K562 (cell line): ENCODE measurements at regions not wholly inside any gene's neighbourhood (a gene's known extent, or its start where the extent isn't known, plus 50 kb on each side); places are given as distances from the start of the nearest gene placed in this dataset.

ENCODE experiments used
- ATAC-seq: fragments of 200-7000 bp; cut with Tn5 transposase; 3 replicates; pipeline ENCODE4 v1.9.1; 2020; ENCODE audit warnings: moderate library complexity
- BruUV-seq: library from RNA; stranded (reverse); fragments of 400-500 nt; replicated peaks from 2 replicates; lab custom pipeline; 2021; lab: Mats Ljungman, UMichigan
- CTCF ChIA-PET: fragments of 300-600 bp; formaldehyde crosslinking; extraction: SDS; loops from one replicate; lab custom pipeline; 2021; ENCODE audit warnings: low intra/inter-chr PET ratio; lab: Yijun Ruan, JAX
- POLR2A ChIA-PET: fragments of 300-600, 350-650 bp; sonication (Branson Sonifier 250); formaldehyde crosslinking; extraction: SDS; loops from one replicate; lab custom pipeline; 2021; ENCODE audit warnings: antibody characterized with exemption, inconsistent platforms; lab: Yijun Ruan, JAX
- DNase-seq, 4 experiments: peaks; one replicate each; pipeline versions ENCODE4 v3.0.0 to v3.0.0-alpha.2; 2011 to 2018; ENCODE audit warnings: low spot score in 3 of 4, mixed read lengths in 3 of 4; ENCODE audit errors: extremely low read depth in 1 of 4
- FAIRE-seq: peaks from 2 replicates; lab custom pipeline; 2011; peaks lifted over from hg19 to GRCh38; lab: Jason Lieb, UNC
- H2AFZ ChIP-seq: 2 replicates; pipeline ENCODE4 v1.6.0; 2011; ENCODE audit warnings: low read depth, low read length, control low read depth, inconsistent platforms
- H3K27ac ChIP-seq: fragments of 200-600 bp; 3 replicates; pipeline ENCODE4 v1.8.0; 2011; ENCODE audit warnings: low read depth, mild to moderate bottlenecking, control low read depth, inconsistent platforms, low read length, moderate library complexity, mixed read lengths; ENCODE audit errors: extremely low read depth
- H3K27me3 ChIP-seq, 2 experiments: fragments of 300-600 bp in 1 of 2; 2 replicates in 1 of 2; 3 replicates in 1 of 2; pipeline versions ENCODE4 v1.6.0 to v1.8.0; 2011; ENCODE audit warnings: inconsistent platforms in 2 of 2, low read length in 2 of 2, mild to moderate bottlenecking in 1 of 2, mixed read lengths in 1 of 2, moderate library complexity in 1 of 2; ENCODE audit not compliant: control insufficient read depth in 2 of 2, insufficient read depth in 2 of 2
- H3K36me3 ChIP-seq: fragments of 300-600 bp; 3 replicates; pipeline ENCODE4 v1.8.0; 2011; ENCODE audit warnings: mild to moderate bottlenecking, low read length, inconsistent platforms; ENCODE audit not compliant: control insufficient read depth, insufficient read depth
- H3K4me1 ChIP-seq, 2 experiments: fragments of 200-600 bp in 1 of 2; replicated peaks in 1 of 2; 2 replicates in 1 of 2; 3 replicates in 1 of 2; pipeline versions ENCODE4 v1.5.1 to v1.8.0; 2011; ENCODE audit warnings: inconsistent platforms in 2 of 2, low read length in 2 of 2, mild to moderate bottlenecking in 1 of 2, mixed read lengths in 1 of 2, moderate library complexity in 1 of 2; ENCODE audit not compliant: control insufficient read depth in 2 of 2, insufficient read depth in 2 of 2
- H3K4me2 ChIP-seq: 2 replicates; pipeline ENCODE4 v1.6.1; 2011; ENCODE audit warnings: low read length, control low read depth, inconsistent platforms, mixed read lengths; ENCODE audit not compliant: insufficient read depth
- H3K4me3 ChIP-seq: fragments of 200-600 bp; sonication (generic), shearing (Covaris generic); 2 replicates; pipeline ENCODE4 v1.5.1; 2016; ENCODE audit warnings: control low read depth, inconsistent platforms
- H3K79me2 ChIP-seq: fragments of 200-600 bp; 3 replicates; pipeline ENCODE4 v1.8.0; 2011; ENCODE audit warnings: low read length, inconsistent platforms; ENCODE audit not compliant: control insufficient read depth, insufficient read depth
- H3K9ac ChIP-seq, 2 experiments: 2 replicates each; pipeline versions ENCODE4 v1.6.0 to v1.6.1; 2011; ENCODE audit warnings: low read depth in 2 of 2, low read length in 2 of 2, control low read depth in 1 of 2, inconsistent platforms in 1 of 2, mild to moderate bottlenecking in 1 of 2, mixed read lengths in 1 of 2; ENCODE audit not compliant: insufficient read depth in 1 of 2
- H3K9me1 ChIP-seq: one replicate; pipeline ENCODE4 v1.6.0; 2011; ENCODE audit warnings: inconsistent platforms, mild to moderate bottlenecking, low read length, moderate library complexity; ENCODE audit not compliant: control insufficient read depth, insufficient read depth
- H3K9me3 ChIP-seq: replicated peaks from 2 replicates; pipeline ENCODE4 v1.5.1; 2011; ENCODE audit warnings: low read depth, low read length, inconsistent platforms; ENCODE audit not compliant: control insufficient read depth, insufficient read depth
- H4K20me1 ChIP-seq: replicated peaks from 2 replicates; pipeline ENCODE4 v1.6.1; 2011; ENCODE audit warnings: low read length, inconsistent platforms, mixed read lengths; ENCODE audit not compliant: control insufficient read depth, insufficient read depth
- ARNT ChIP-seq, 2 experiments: fragments of 450-650 bp; IDR thresholded peaks; 2 replicates each; pipeline ENCODE4 v1.6.1; 2016; ENCODE audit warnings: mild to moderate bottlenecking in 1 of 2
- CUX1 ChIP-seq: fragments of 200-800 bp; sonication (Bioruptor generic); IDR thresholded peaks from 2 replicates; pipeline ENCODE4 v1.6.1; 2016; ENCODE audit warnings: missing genetic modification characterization, missing compliant biosample characterization
- HCFC1 ChIP-seq: IDR thresholded peaks from 2 replicates; pipeline ENCODE4 v1.6.1; 2012; ENCODE audit warnings: low read depth, low read length, improper control_type of control experiment
- KDM5B ChIP-seq: fragments of 200-600 bp; sonication (generic); IDR thresholded peaks from 2 replicates; pipeline ENCODE4 v1.6.1; 2012; ENCODE audit warnings: low read depth, mild to moderate bottlenecking, moderate library complexity, low read length, control low read depth, inconsistent platforms; ENCODE audit not compliant: insufficient replicate concordance
- NELFE ChIP-seq: IDR thresholded peaks from 2 replicates; pipeline ENCODE4 v1.6.1; 2011; ENCODE audit warnings: mild to moderate bottlenecking; ENCODE audit not compliant: insufficient read depth, insufficient read length
- SUPT5H ChIP-seq: fragments of 450-650 bp; IDR thresholded peaks from 2 replicates; pipeline ENCODE4 v1.6.1; 2016
- USF2 ChIP-seq: sonication (generic); formaldehyde crosslinking; IDR thresholded peaks from 2 replicates; pipeline ENCODE4 v1.5.0; 2020; ENCODE audit warnings: missing genetic modification reagents
- ZNF766 ChIP-seq: fragments of 200-800 bp; sonication (Bioruptor generic); conservative IDR thresholded peaks from 2 replicates; pipeline ENCODE4 v1.6.1; 2016; ENCODE audit warnings: missing genetic modification characterization, missing compliant biosample characterization
- WGBS: fragments of 100-300 bp; shearing (Covaris generic); methylation state at CpG from one replicate; pipeline ENCODE4 v1.1.6; 2016; ENCODE audit warnings: low coverage, mixed read lengths; ENCODE audit not compliant: insufficient coverage; ENCODE audit errors: missing lambda C conversion rate; 5-methylcytosine and 5-hydroxymethylcytosine counted together
- in situ Hi-C: fragments of 300-500 bp; cut with MboI; formaldehyde crosslinking; loops from 4 replicates; pipeline ENCODE4 v1.15.0; 2018; ENCODE audit warnings: inconsistent platforms, mixed read lengths
- intact Hi-C: fragments of 100-400 bp; cut with micrococcal nuclease; formaldehyde crosslinking; loops from 2 replicates; pipeline ENCODE4 v1.14.2; 2022

- TF ChIP-seq CUX1 (CRISPR knock-in tag): no peak
- TF ChIP-seq ZNF766 (CRISPR knock-in tag): no peak
These were observed 685.6 kb downstream of the AMY1C start (continued) for GRCh38 chr1:104435255-104435654.

GRCh38 chr1:104440011-104440410 is 690.3 kb downstream of the AMY1C start:
- in situ Hi-C loops (no loop called here), intact Hi-C loops (no loop called here)
- TF ChIP-seq HCFC1 (no peak), KDM5B (no peak), NELFE (no peak), USF2 (CRISPR knock-in tag) (no peak), SUPT5H (no peak), ARNT (IDR thresholded peaks at IDR 0.05) (no peak)
- no TSS peak for BruUV-seq
- H3K79me2 ChIP-seq: no peaks in the 10 kb centered on the region
- no peaks in the 10 kb centered on the region for H3K36me3 ChIP-seq
- no peaks in the 10 kb centered on the region for H3K9me3 ChIP-seq
- WGBS: 0% methylated on average over 1 of the region's 1 CpG
- H3K9me1 ChIP-seq: no peaks in the 10 kb centered on the region
- ATAC-seq (no peak), FAIRE-seq (no peak), DNase-seq (no peak)
- H3K4me3 ChIP-seq: no peak overlapping the region
- no peak overlapping the region for H3K27ac ChIP-seq
- H3K4me1 ChIP-seq: no peaks in the 10 kb centered on the region
- POLR2A ChIA-PET: no interaction called here
- H2AFZ ChIP-seq: no peak overlapping the region
- H3K4me2 ChIP-seq: no peak overlapping the region
- CTCF ChIA-PET: no interaction called here
- no peaks in the 10 kb centered on the region for H3K27me3 ChIP-seq
- H4K20me1 ChIP-seq: no peaks in the 10 kb centered on the region
- no peak overlapping the region for H3K9ac ChIP-seq
